H9 (cell line): ENCODE measurements at regions not wholly inside any gene's neighbourhood (a gene's known extent, or its start where the extent isn't known, plus 50 kb on each side); places are given as distances from the start of the nearest gene placed in this dataset.

ENCODE experiments used
- DNase-seq: peaks from one replicate; pipeline ENCODE4 v3.0.0-alpha.2; 2017
- H2AFZ ChIP-seq: one replicate; pipeline ENCODE4 v1.6.1; 2013; ENCODE audit warnings: mild to moderate bottlenecking, low read length, control low read depth, moderate library complexity
- H2AK5ac ChIP-seq: 2 replicates; pipeline ENCODE4 v1.6.1; 2013; ENCODE audit warnings: low read length, control low read depth, mixed read lengths; ENCODE audit not compliant: insufficient read length
- H2BK120ac ChIP-seq: one replicate; pipeline ENCODE4 v1.6.1; 2013; ENCODE audit warnings: low read depth, mild to moderate bottlenecking, low read length, control low read depth, inconsistent platforms; ENCODE audit not compliant: poor library complexity, severe bottlenecking
- H2BK12ac ChIP-seq: 2 replicates; pipeline ENCODE4 v1.6.1; 2013; ENCODE audit warnings: low read length, control low read depth, mixed read lengths, low read depth; ENCODE audit not compliant: insufficient read length
- H2BK15ac ChIP-seq: 2 replicates; pipeline ENCODE4 v1.6.1; 2013; ENCODE audit warnings: low read depth, low read length, control low read depth
- H2BK20ac ChIP-seq: one replicate; pipeline ENCODE4 v1.6.1; 2013; ENCODE audit warnings: low read depth, mild to moderate bottlenecking, low read length, control low read depth, inconsistent platforms; ENCODE audit not compliant: poor library complexity, severe bottlenecking
- H2BK5ac ChIP-seq: 2 replicates; pipeline ENCODE4 v1.6.1; 2013; ENCODE audit warnings: low read length, control low read depth, mixed read lengths; ENCODE audit not compliant: insufficient read length
- H3K14ac ChIP-seq: 2 replicates; pipeline ENCODE4 v1.6.1; 2013; ENCODE audit warnings: low read length, control low read depth; ENCODE audit not compliant: insufficient read depth
- H3K18ac ChIP-seq: 2 replicates; pipeline ENCODE4 v1.6.1; 2013; ENCODE audit warnings: low read depth, mild to moderate bottlenecking, mixed read lengths, low read length, control low read depth; ENCODE audit not compliant: insufficient read length
- H3K23ac ChIP-seq: 2 replicates; pipeline ENCODE4 v1.6.1; 2013; ENCODE audit warnings: low read length, control low read depth, mixed read lengths, low read depth; ENCODE audit not compliant: insufficient read length
- H3K23me2 ChIP-seq: 2 replicates; pipeline ENCODE4 v1.6.1; 2013; ENCODE audit warnings: low read depth, mild to moderate bottlenecking, mixed read lengths, low read length, control low read depth; ENCODE audit not compliant: insufficient read length, poor library complexity, severe bottlenecking
- H3K27ac ChIP-seq: 2 replicates; pipeline ENCODE4 v1.5.1; 2013; ENCODE audit warnings: low read length, control low read depth, mixed read lengths, low read depth; ENCODE audit not compliant: insufficient read length
- H3K27me3 ChIP-seq: 2 replicates; pipeline ENCODE4 v1.6.1; 2013; ENCODE audit warnings: low read length, control low read depth, inconsistent platforms; ENCODE audit not compliant: insufficient read depth
- H3K4ac ChIP-seq: 2 replicates; pipeline ENCODE4 v1.6.1; 2013; ENCODE audit warnings: low read depth, mild to moderate bottlenecking, control low read depth, inconsistent platforms, low read length, moderate library complexity
- H3K4me1 ChIP-seq: 2 replicates; pipeline ENCODE4 v1.6.1; 2013; ENCODE audit warnings: low read length, control low read depth, inconsistent platforms; ENCODE audit not compliant: insufficient read depth
- H3K4me2 ChIP-seq: 2 replicates; pipeline ENCODE4 v1.6.1; 2013; ENCODE audit warnings: low read length, control low read depth, mixed read lengths; ENCODE audit not compliant: insufficient read length, insufficient read depth
- H3K56ac ChIP-seq: 2 replicates; pipeline ENCODE4 v1.6.1; 2013; ENCODE audit warnings: low read depth, mild to moderate bottlenecking, mixed read lengths, low read length, control low read depth; ENCODE audit not compliant: insufficient read length
- H3K79me1 ChIP-seq: 2 replicates; pipeline ENCODE4 v1.6.1; 2013; ENCODE audit warnings: low read depth, mild to moderate bottlenecking, moderate library complexity, low read length, control low read depth, inconsistent platforms; ENCODE audit not compliant: insufficient read depth, poor library complexity, severe bottlenecking
- H3K79me2 ChIP-seq: 2 replicates; pipeline ENCODE4 v1.6.1; 2013; ENCODE audit warnings: low read length, control low read depth, inconsistent platforms; ENCODE audit not compliant: insufficient read depth
- H3K9ac ChIP-seq: 2 replicates; pipeline ENCODE4 v1.6.1; 2013; ENCODE audit warnings: low read length, control low read depth, mixed read lengths; ENCODE audit not compliant: insufficient read length; ENCODE audit errors: extremely low read depth
- H3K9me3 ChIP-seq: one replicate; pipeline ENCODE4 v1.6.1; 2013; ENCODE audit warnings: low read depth, low read length, inconsistent platforms; ENCODE audit not compliant: control insufficient read depth
- H3T11ph ChIP-seq: one replicate; pipeline ENCODE4 v1.6.1; 2013; ENCODE audit warnings: mild to moderate bottlenecking, low read length, control low read depth, inconsistent platforms
- H4K20me1 ChIP-seq: one replicate; pipeline ENCODE4 v1.6.1; 2013; ENCODE audit not compliant: control insufficient read depth, insufficient read length, insufficient read depth
- H4K5ac ChIP-seq: 2 replicates; pipeline ENCODE4 v1.6.1; 2013; ENCODE audit warnings: low read depth, mild to moderate bottlenecking, mixed read lengths, low read length, control low read depth; ENCODE audit not compliant: insufficient read length
- H4K8ac ChIP-seq: replicated peaks from 2 replicates; pipeline ENCODE4 v1.6.1; 2013; ENCODE audit warnings: low read length, control low read depth, mixed read lengths, low read depth; ENCODE audit not compliant: insufficient read length
- H4K91ac ChIP-seq: 2 replicates; pipeline ENCODE4 v1.6.1; 2013; ENCODE audit warnings: low read depth, mild to moderate bottlenecking, moderate library complexity, mixed read lengths, low read length, control low read depth; ENCODE audit not compliant: insufficient read length
- H3K27ac Mint-ChIP-seq, 3 experiments: 2 replicates in 2 of 3; 3 replicates in 1 of 3; pipeline ENCODE4 v1.8.0; 2020 to 2021; ENCODE audit warnings: mixed read lengths in 3 of 3, mild to moderate bottlenecking in 1 of 3, moderate library complexity in 1 of 3
- H3K27me3 Mint-ChIP-seq: 2 replicates; pipeline ENCODE4 v1.8.0; 2021; ENCODE audit warnings: low read depth, mild to moderate bottlenecking, moderate library complexity, mixed read lengths
- H3K36me3 Mint-ChIP-seq, 3 experiments: 2 replicates in 2 of 3; 3 replicates in 1 of 3; pipeline ENCODE4 v1.8.0; 2020 to 2021; ENCODE audit warnings: low read depth in 3 of 3, mixed read lengths in 3 of 3; ENCODE audit not compliant: insufficient read depth in 1 of 3
- H3K4me1 Mint-ChIP-seq, 2 experiments: 2 replicates each; pipeline ENCODE4 v1.8.0; 2020; ENCODE audit warnings: mixed read lengths in 2 of 2
- H3K4me3 Mint-ChIP-seq, 2 experiments: 2 replicates in 1 of 2; 3 replicates in 1 of 2; pipeline ENCODE4 v1.8.0; 2020 to 2021; ENCODE audit warnings: mild to moderate bottlenecking in 2 of 2, mixed read lengths in 2 of 2, moderate library complexity in 1 of 2
- H3K9me3 Mint-ChIP-seq, 2 experiments: 2 replicates in 1 of 2; 3 replicates in 1 of 2; pipeline ENCODE4 v1.8.0; 2020; ENCODE audit warnings: mild to moderate bottlenecking in 2 of 2, mixed read lengths in 2 of 2, moderate library complexity in 1 of 2
- WGBS: extraction: QIAGEN DNeasy Blood & Tissue Kit; methylation state at CpG from one replicate; pipeline ENCODE4 v1.1.7; 2013; ENCODE audit warnings: missing lambda C conversion rate, low lambda C conversion rate, mixed read lengths; ENCODE audit not compliant: insufficient read length; ENCODE audit errors: extremely low coverage; 5-methylcytosine and 5-hydroxymethylcytosine counted together
- TF ChIP-seq, protein P1 (sequence below): fragments of 200-600 bp; sonication (generic); conservative IDR thresholded peaks from 3 replicates; pipeline ENCODE4 v1.8.0; 2021; ENCODE audit warnings: antibody characterized with exemption, mild to moderate bottlenecking

DNA sequence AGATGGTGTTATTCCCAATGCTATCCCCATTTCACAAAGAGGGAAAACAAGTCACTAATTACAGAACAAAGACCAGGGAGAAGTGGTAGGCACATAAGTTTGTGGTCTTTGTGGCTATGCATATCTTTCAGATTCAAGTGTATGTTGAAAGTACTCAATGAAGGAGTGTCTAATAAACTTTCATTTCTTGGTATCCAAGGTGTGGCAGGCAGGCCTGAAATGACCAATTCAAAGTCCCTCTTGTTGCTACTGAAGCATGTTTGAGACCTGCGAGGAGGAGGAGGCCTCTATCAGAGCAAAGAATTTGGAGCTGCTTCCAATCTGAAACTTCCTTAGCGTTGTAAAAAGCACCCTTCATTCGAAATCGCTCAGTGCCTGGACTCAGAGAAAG is 60.9 kb upstream of the KLF7 start:
- peaks cover 69 to 76% of the 10 kb centered on the region in 2 experiments for H3K4me1 Mint-ChIP-seq
- no peak overlapping the region for H3K23ac ChIP-seq
- peak overlapping the region; percentile 65 for H3K18ac ChIP-seq
- H4K20me1 ChIP-seq, result no peaks in the 10 kb centered on the region
- H3K4me2 ChIP-seq, result peak overlapping the region; percentile 32
- no peak for DNase-seq
- H2AFZ ChIP-seq, result no peak overlapping the region
- no peaks in the 10 kb centered on the region for H3K79me2 ChIP-seq
- H4K8ac ChIP-seq, result no peak overlapping the region
- H3K4me3 Mint-ChIP-seq, result peak overlapping the region; percentile 47 to 57; a peak in 3 of 5 replicates
- no peak overlapping the region for H2BK5ac ChIP-seq
- peaks cover 21% of the 10 kb centered on the region for H3K4me1 ChIP-seq
- H3K9me3 Mint-ChIP-seq, result no peaks in the 10 kb centered on the region
- H3K14ac ChIP-seq, result no peak overlapping the region
- H3K27ac ChIP-seq, result peak overlapping the region; percentile 13
- no peak overlapping the region for H2AK5ac ChIP-seq
- H3K9me3 ChIP-seq, result no peaks in the 10 kb centered on the region
- H3K9ac ChIP-seq, result no peak overlapping the region
- no peaks in the 10 kb centered on the region for H3K79me1 ChIP-seq
- H2BK12ac ChIP-seq, result no peak overlapping the region
- no peak overlapping the region for H3K4ac ChIP-seq
- no CpG with 5 or more reads among the region's 4 CpGs for WGBS
- H3K27me3 Mint-ChIP-seq, result peaks cover 9% of the 10 kb centered on the region
- no peaks in the 10 kb centered on the region for H3K27me3 ChIP-seq
- no peak overlapping the region for H3T11ph ChIP-seq
- H3K36me3 Mint-ChIP-seq, result no peaks in the 10 kb centered on the region; a peak in 3 of 7 replicates
- peaks cover 3% of the 10 kb centered on the region for H3K23me2 ChIP-seq
- peak overlapping the region; percentile 91 to 97 (median 93) for H3K27ac Mint-ChIP-seq
- no peak overlapping the region for H2BK120ac ChIP-seq
- H2BK15ac ChIP-seq, result no peak overlapping the region
- no peak overlapping the region for H2BK20ac ChIP-seq
- no peak overlapping the region for H4K91ac ChIP-seq
- TF ChIP-seq, protein P1, sequence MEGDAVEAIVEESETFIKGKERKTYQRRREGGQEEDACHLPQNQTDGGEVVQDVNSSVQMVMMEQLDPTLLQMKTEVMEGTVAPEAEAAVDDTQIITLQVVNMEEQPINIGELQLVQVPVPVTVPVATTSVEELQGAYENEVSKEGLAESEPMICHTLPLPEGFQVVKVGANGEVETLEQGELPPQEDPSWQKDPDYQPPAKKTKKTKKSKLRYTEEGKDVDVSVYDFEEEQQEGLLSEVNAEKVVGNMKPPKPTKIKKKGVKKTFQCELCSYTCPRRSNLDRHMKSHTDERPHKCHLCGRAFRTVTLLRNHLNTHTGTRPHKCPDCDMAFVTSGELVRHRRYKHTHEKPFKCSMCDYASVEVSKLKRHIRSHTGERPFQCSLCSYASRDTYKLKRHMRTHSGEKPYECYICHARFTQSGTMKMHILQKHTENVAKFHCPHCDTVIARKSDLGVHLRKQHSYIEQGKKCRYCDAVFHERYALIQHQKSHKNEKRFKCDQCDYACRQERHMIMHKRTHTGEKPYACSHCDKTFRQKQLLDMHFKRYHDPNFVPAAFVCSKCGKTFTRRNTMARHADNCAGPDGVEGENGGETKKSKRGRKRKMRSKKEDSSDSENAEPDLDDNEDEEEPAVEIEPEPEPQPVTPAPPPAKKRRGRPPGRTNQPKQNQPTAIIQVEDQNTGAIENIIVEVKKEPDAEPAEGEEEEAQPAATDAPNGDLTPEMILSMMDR, result no peak
- H4K5ac ChIP-seq, result no peak overlapping the region
- H3K56ac ChIP-seq, result no peak overlapping the region
